Astrocyte (in vitro differentiated cells and primary cell): ENCODE measurements at regions not wholly inside any gene's neighbourhood (a gene's known extent, or its start where the extent isn't known, plus 50 kb on each side); places are given as distances from the start of the nearest gene placed in this dataset.

Experiments
- CTCF ChIP-seq: IDR thresholded peaks from 2 replicates; pipeline ENCODE4 v1.5.1; 2011; ENCODE audit warnings: low read depth, mild to moderate bottlenecking, inconsistent platforms, low read length, moderate library complexity; ENCODE audit not compliant: insufficient read depth
- EZH2 ChIP-seq: IDR thresholded peaks from 2 replicates; pipeline ENCODE4 v1.6.1; 2012; ENCODE audit warnings: mild to moderate bottlenecking, low read length, inconsistent platforms; ENCODE audit not compliant: insufficient read depth

GRCh38 chr5:34488984-34489383 is 167.1 kb upstream of the RAI14 start:
- no peak for TF ChIP-seq CTCF
- TF ChIP-seq EZH2, result no peak
